DMS 273 (cell line): ENCODE measurements at regions not wholly inside any gene's neighbourhood (a gene's known extent, or its start where the extent isn't known, plus 50 kb on each side); places are given as distances from the start of the nearest gene placed in this dataset.
A peak's percentile ranks its signal among the peaks of the same experiment; 100 is the strongest.

Experiments used
- DNase-seq: peaks from one replicate; lab custom pipeline; 2025; ENCODE audit not compliant: unreplicated experiment; lab: John Stamatoyannopoulos, UW

GRCh38 chr12:114770323-114770722 is 86.3 kb upstream of the TBX3 start:
- no peak for DNase-seq

GRCh38 chr12:114769634-114770033 is 85.7 kb upstream of the TBX3 start:
- no peak for DNase-seq

GRCh38 chr12:114767906-114768722 is 84.1 kb upstream of the TBX3 start:
- no peak for DNase-seq

- DNase-seq: no peak
These were observed 83.2 kb upstream of the TBX3 start for GRCh38 chr12:114767084-114767760.

GRCh38 chr12:114765960-114766691 is 82.2 kb upstream of the TBX3 start:
- DNase-seq: no peak

- DNase-seq: no peak
These were observed 80.5 kb upstream of the TBX3 start for GRCh38 chr12:114764510-114764909.

- no peak for DNase-seq
These were observed 78.6 kb upstream of the TBX3 start for GRCh38 chr12:114762490-114763110.

GRCh38 chr12:114760151-114760877 is 76.3 kb upstream of the TBX3 start:
- DNase-seq: no peak

- DNase-seq: no peak
These were observed 75.7 kb upstream of the TBX3 start for GRCh38 chr12:114759635-114760034.

GRCh38 chr12:114757684-114758325 is 73.8 kb upstream of the TBX3 start:
- no peak for DNase-seq

GRCh38 chr12:114752217-114752616 is 68.2 kb upstream of the TBX3 start:
- no peak for DNase-seq

- no peak for DNase-seq
These were observed 67.7 kb upstream of the TBX3 start for GRCh38 chr12:114751712-114752111.

GRCh38 chr12:114750917-114751316 is 66.9 kb upstream of the TBX3 start:
- no peak for DNase-seq

- no peak for DNase-seq
These were observed 65.1 kb upstream of the TBX3 start for GRCh38 chr12:114749065-114749464.

GRCh38 chr12:114747012-114747858 is 63.3 kb upstream of the TBX3 start:
- DNase-seq: no peak

- DNase-seq: no peak
These were observed 62.5 kb upstream of the TBX3 start for GRCh38 chr12:114746297-114747011.

GRCh38 chr12:114744691-114745090 is 60.7 kb upstream of the TBX3 start:
- DNase-seq: peak; percentile 8

GRCh38 chr12:114744285-114744684 is 60.3 kb upstream of the TBX3 start:
- DNase-seq: no peak

- DNase-seq: no peak
These were observed 59.8 kb upstream of the TBX3 start for GRCh38 chr12:114743799-114744198.
